ENCODE measurements at regions not wholly inside any gene's neighbourhood (a gene's known extent, or its start where the extent isn't known, plus 50 kb on each side); places are given as distances from the start of the nearest gene placed in this dataset.
"Not testable (repeated sequence)": the region's sequence is repeated elsewhere in the genome, so short reads cannot be mapped to it uniquely, and the experiment has no call there.

- H3K4me3 ChIP-seq (ENCODE audit: insufficient read depth, low read depth, low read length) = no peak overlapping the region
- no peak for DNase-seq
- H3K27me3 ChIP-seq (ENCODE audit: control insufficient read depth, insufficient read depth, low read length) = no peaks in the 10 kb centered on the region
- H3K36me3 ChIP-seq (replicated peaks; ENCODE audit: control insufficient read depth, insufficient read depth, low read length) = no peaks in the 10 kb centered on the region
These were observed 233.9 kb upstream of the FOXP2 start for GRCh38 chr7:114180556-114181266.

- no peaks in the 10 kb centered on the region for H3K27me3 ChIP-seq (ENCODE audit: control insufficient read depth, insufficient read depth, low read length)
- DNase-seq = no peak
- no peaks in the 10 kb centered on the region for H3K36me3 ChIP-seq (replicated peaks; ENCODE audit: control insufficient read depth, insufficient read depth, low read length)
- H3K4me3 ChIP-seq (ENCODE audit: insufficient read depth, low read depth, low read length) = no peak overlapping the region
These were observed 239.5 kb upstream of the FOXP2 start for GRCh38 chr7:114175125-114175524.

GRCh38 chr7:114173170-114173890 lies 241.3 kb upstream of the FOXP2 start:
- no peak for DNase-seq
- no peaks in the 10 kb centered on the region for H3K36me3 ChIP-seq (replicated peaks; ENCODE audit: control insufficient read depth, insufficient read depth, low read length)
- H3K4me3 ChIP-seq (ENCODE audit: insufficient read depth, low read depth, low read length) = no peak overlapping the region
- no peaks in the 10 kb centered on the region for H3K27me3 ChIP-seq (ENCODE audit: control insufficient read depth, insufficient read depth, low read length)

- not testable (repeated sequence) for DNase-seq; H3K36me3 ChIP-seq (replicated peaks; ENCODE audit: control insufficient read depth, insufficient read depth, low read length); H3K27me3 ChIP-seq (ENCODE audit: control insufficient read depth, insufficient read depth, low read length); H3K4me3 ChIP-seq (ENCODE audit: insufficient read depth, low read depth, low read length)
These were observed 245.2 kb upstream of the FOXP2 start for GRCh38 chr7:114169389-114169788.

GRCh38 chr7:114160925-114161324 lies 242.1 kb upstream of the PPP1R3A start:
- no peaks in the 10 kb centered on the region for H3K36me3 ChIP-seq (replicated peaks; ENCODE audit: control insufficient read depth, insufficient read depth, low read length)
- DNase-seq = no peak
- H3K27me3 ChIP-seq (ENCODE audit: control insufficient read depth, insufficient read depth, low read length) = no peaks in the 10 kb centered on the region
- H3K4me3 ChIP-seq (ENCODE audit: insufficient read depth, low read depth, low read length) = no peak overlapping the region

- no peaks in the 10 kb centered on the region for H3K36me3 ChIP-seq (replicated peaks; ENCODE audit: control insufficient read depth, insufficient read depth, low read length)
These were observed 240.0 kb upstream of the PPP1R3A start for GRCh38 chr7:114158854-114159253.

GRCh38 chr7:114158275-114158674 lies 239.5 kb upstream of the PPP1R3A start:
- Histone ChIP-seq H3K27me3 (ENCODE audit: control insufficient read depth, insufficient read depth, low read length) (no peaks in the 10 kb centered on the region), H3K4me3 (ENCODE audit: insufficient read depth, low read depth, low read length) (no peak overlapping the region), H3K36me3 (replicated peaks; ENCODE audit: control insufficient read depth, insufficient read depth, low read length) (no peaks in the 10 kb centered on the region)
- no peak for DNase-seq

More at GRCh38 chr7:114158854-114159253, 240.0 kb upstream of the PPP1R3A start:
- no peak for DNase-seq
- H3K27me3 ChIP-seq (ENCODE audit: control insufficient read depth, insufficient read depth, low read length) = no peaks in the 10 kb centered on the region
- H3K4me3 ChIP-seq (ENCODE audit: insufficient read depth, low read depth, low read length) = no peak overlapping the region

- no peaks in the 10 kb centered on the region for H3K36me3 ChIP-seq (replicated peaks; ENCODE audit: control insufficient read depth, insufficient read depth, low read length)
- DNase-seq = no peak
- H3K27me3 ChIP-seq (ENCODE audit: control insufficient read depth, insufficient read depth, low read length) = no peaks in the 10 kb centered on the region
- no peak overlapping the region for H3K4me3 ChIP-seq (ENCODE audit: insufficient read depth, low read depth, low read length)
These were observed 237.4 kb upstream of the PPP1R3A start for GRCh38 chr7:114156178-114156577.

- no peak for DNase-seq
- Histone ChIP-seq H3K36me3 (replicated peaks; ENCODE audit: control insufficient read depth, insufficient read depth, low read length) (no peaks in the 10 kb centered on the region), H3K27me3 (ENCODE audit: control insufficient read depth, insufficient read depth, low read length) (no peaks in the 10 kb centered on the region)
These were observed 236.6 kb upstream of the PPP1R3A start for GRCh38 chr7:114155116-114156110.

GRCh38 chr7:114153700-114154099 lies 234.9 kb upstream of the PPP1R3A start:
- no peak for DNase-seq
- no peaks in the 10 kb centered on the region for H3K36me3 ChIP-seq (replicated peaks; ENCODE audit: control insufficient read depth, insufficient read depth, low read length)
- H3K4me3 ChIP-seq (ENCODE audit: insufficient read depth, low read depth, low read length) = no peak overlapping the region
- H3K27me3 ChIP-seq (ENCODE audit: control insufficient read depth, insufficient read depth, low read length) = no peaks in the 10 kb centered on the region

More at GRCh38 chr7:114155116-114156110, 236.6 kb upstream of the PPP1R3A start:
- no peak overlapping the region for H3K4me3 ChIP-seq (ENCODE audit: insufficient read depth, low read depth, low read length)

GRCh38 chr7:114152314-114152938 lies 233.6 kb upstream of the PPP1R3A start:
- Histone ChIP-seq H3K4me3 (ENCODE audit: insufficient read depth, low read depth, low read length) (no peak overlapping the region), H3K36me3 (replicated peaks; ENCODE audit: control insufficient read depth, insufficient read depth, low read length) (no peaks in the 10 kb centered on the region), H3K27me3 (ENCODE audit: control insufficient read depth, insufficient read depth, low read length) (no peaks in the 10 kb centered on the region)
- DNase-seq = no peak

GRCh38 chr7:114151777-114152176 lies 233.0 kb upstream of the PPP1R3A start:
- H3K4me3 ChIP-seq (ENCODE audit: insufficient read depth, low read depth, low read length) = no peak overlapping the region
- H3K36me3 ChIP-seq (replicated peaks; ENCODE audit: control insufficient read depth, insufficient read depth, low read length) = no peaks in the 10 kb centered on the region
- DNase-seq = no peak
- H3K27me3 ChIP-seq (ENCODE audit: control insufficient read depth, insufficient read depth, low read length) = no peaks in the 10 kb centered on the region

GRCh38 chr7:114150689-114151088 lies 231.9 kb upstream of the PPP1R3A start:
- H3K4me3 ChIP-seq (ENCODE audit: insufficient read depth, low read depth, low read length) = no peak overlapping the region
- no peak for DNase-seq
- no peaks in the 10 kb centered on the region for H3K36me3 ChIP-seq (replicated peaks; ENCODE audit: control insufficient read depth, insufficient read depth, low read length)
- H3K27me3 ChIP-seq (ENCODE audit: control insufficient read depth, insufficient read depth, low read length) = no peaks in the 10 kb centered on the region

GRCh38 chr7:114148779-114149178 lies 230.0 kb upstream of the PPP1R3A start:
- no peaks in the 10 kb centered on the region for H3K36me3 ChIP-seq (replicated peaks; ENCODE audit: control insufficient read depth, insufficient read depth, low read length)
- H3K4me3 ChIP-seq (ENCODE audit: insufficient read depth, low read depth, low read length) = no peak overlapping the region
- no peaks in the 10 kb centered on the region for H3K27me3 ChIP-seq (ENCODE audit: control insufficient read depth, insufficient read depth, low read length)
- no peak for DNase-seq
